Panc1 (cell line): ENCODE measurements at regions not wholly inside any gene's neighbourhood (a gene's known extent, or its start where the extent isn't known, plus 50 kb on each side); places are given as distances from the start of the nearest gene placed in this dataset.

Experiments used
- ATAC-seq: fragments of 200-7000 bp; cut with Tn5 transposase; 2 replicates; pipeline ENCODE4 v1.9.1; 2020; ENCODE audit warnings: mild to moderate bottlenecking, moderate library complexity
- BruUV-seq: library from RNA; stranded (reverse); fragments of 400-500 nt; replicated peaks from 2 replicates; lab custom pipeline; 2021; lab: Mats Ljungman, UMichigan
- CTCF ChIA-PET: fragments of 300-600 bp; sonication (Branson Sonifier 250); formaldehyde crosslinking; loops from one replicate; lab custom pipeline; 2022; ENCODE audit warnings: antibody characterized with exemption; lab: Charles Lee
- POLR2A ChIA-PET: fragments of 300-600 bp; sonication (Branson Sonifier 250); formaldehyde crosslinking; loops from one replicate; lab custom pipeline; 2022; ENCODE audit warnings: antibody characterized with exemption; lab: Charles Lee
- DNase-seq: peaks from one replicate; pipeline ENCODE4 v3.0.0-alpha.2; 2010; ENCODE audit warnings: low read depth, low spot score
- H3K27ac ChIP-seq: 2 replicates; pipeline ENCODE4 v1.5.1; 2011; ENCODE audit warnings: mild to moderate bottlenecking, low read length, inconsistent platforms
- H3K27me3 ChIP-seq: fragments of 200-500 bp; sonication (Bioruptor generic); 2 replicates; pipeline ENCODE4 v1.6.0; 2014; ENCODE audit warnings: low read length, inconsistent platforms; ENCODE audit not compliant: control insufficient read depth, insufficient read depth
- H3K36me3 ChIP-seq: fragments of 200-500 bp; sonication (Bioruptor generic); 2 replicates; pipeline ENCODE4 v1.5.1; 2014; ENCODE audit warnings: inconsistent platforms, mild to moderate bottlenecking, low read length, moderate library complexity; ENCODE audit not compliant: control insufficient read depth, insufficient read depth
- H3K4me1 ChIP-seq: 2 replicates; pipeline ENCODE4 v1.5.1; 2011; ENCODE audit warnings: inconsistent platforms, mild to moderate bottlenecking, low read length, moderate library complexity; ENCODE audit not compliant: control insufficient read depth, insufficient read depth
- H3K4me3 ChIP-seq, 2 experiments: 2 replicates each; pipeline ENCODE4 v1.5.1; 2011 to 2012; ENCODE audit warnings: low read depth in 2 of 2, low read length in 2 of 2, mild to moderate bottlenecking in 2 of 2, inconsistent platforms in 1 of 2, moderate library complexity in 1 of 2
- H3K9me3 ChIP-seq: fragments of 200-500 bp; sonication (Bioruptor generic); 2 replicates; pipeline ENCODE4 v1.5.1; 2014; ENCODE audit warnings: low read depth, mild to moderate bottlenecking, inconsistent platforms, low read length, moderate library complexity; ENCODE audit not compliant: control insufficient read depth, insufficient read depth
- POLR2AphosphoS5 ChIP-seq: IDR thresholded peaks from 2 replicates; pipeline ENCODE4 v1.6.1; 2012; ENCODE audit warnings: mild to moderate bottlenecking, low read depth, low read length, moderate library complexity
- SIN3A ChIP-seq: IDR thresholded peaks from 2 replicates; pipeline ENCODE4 v1.6.1; 2012; ENCODE audit warnings: low read depth, mild to moderate bottlenecking, low read length, moderate library complexity, borderline replicate concordance; ENCODE audit not compliant: insufficient read depth
- TCF7L2 ChIP-seq: IDR thresholded peaks from 2 replicates; pipeline ENCODE4 v1.6.1; 2011; ENCODE audit warnings: mild to moderate bottlenecking, low read depth, low read length, inconsistent platforms
- in situ Hi-C: cut with HindIII; loops from 2 replicates; pipeline ENCODE4 v1.10.0; 2016; ENCODE audit warnings: low sequenced_read_pairs, low pct_unique_long_range_greater_than_20kb
- intact Hi-C: fragments of 100-400 bp; cut with micrococcal nuclease; formaldehyde crosslinking; loops from one replicate; pipeline ENCODE4 v1.10.0; 2022; ENCODE audit not compliant: unreplicated experiment
- TF ChIP-seq, protein P1 (sequence below), 2 experiments: IDR thresholded peaks; 2 replicates each; pipeline ENCODE4 v1.6.1; 2011 to 2012; ENCODE audit warnings: low read depth in 2 of 2, control low read depth in 1 of 2, low read length in 1 of 2, mild to moderate bottlenecking in 1 of 2, moderate library complexity in 1 of 2; ENCODE audit not compliant: insufficient read depth in 1 of 2
- TF ChIP-seq, protein P2 (sequence below): fragments of 450-650 bp; IDR thresholded peaks from 2 replicates; pipeline ENCODE4 v1.5.1; 2017; ENCODE audit warnings: mild to moderate bottlenecking

DNA sequence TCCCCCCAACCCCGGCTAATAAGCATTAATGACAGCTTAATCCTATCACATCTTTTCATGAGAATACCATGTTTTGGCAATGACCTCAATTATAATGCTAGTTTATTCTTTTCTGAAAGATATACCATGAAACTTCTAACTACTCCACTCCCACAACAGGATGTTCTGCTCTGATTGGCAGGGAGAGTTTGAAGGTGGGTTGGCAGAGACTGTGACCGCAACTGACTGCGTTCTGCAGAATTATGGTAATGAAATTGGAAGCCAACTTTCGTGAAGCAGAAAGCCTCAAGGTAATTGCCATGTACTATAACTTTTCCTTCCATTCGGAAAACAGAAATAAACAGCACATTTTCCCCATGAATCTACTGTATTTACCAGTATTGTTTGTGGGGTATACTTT, 288.2 kb upstream of the SEMA3D start:
- Histone ChIP-seq H3K4me1 (no peaks in the 10 kb centered on the region), H3K27ac (no peak overlapping the region), H3K9me3 (no peaks in the 10 kb centered on the region), H3K36me3 (no peaks in the 10 kb centered on the region; the same call in 1 of the 2 replicates), H3K27me3 (no peaks in the 10 kb centered on the region), H3K4me3 (no peak overlapping the region)
- TF ChIP-seq, protein P1, sequence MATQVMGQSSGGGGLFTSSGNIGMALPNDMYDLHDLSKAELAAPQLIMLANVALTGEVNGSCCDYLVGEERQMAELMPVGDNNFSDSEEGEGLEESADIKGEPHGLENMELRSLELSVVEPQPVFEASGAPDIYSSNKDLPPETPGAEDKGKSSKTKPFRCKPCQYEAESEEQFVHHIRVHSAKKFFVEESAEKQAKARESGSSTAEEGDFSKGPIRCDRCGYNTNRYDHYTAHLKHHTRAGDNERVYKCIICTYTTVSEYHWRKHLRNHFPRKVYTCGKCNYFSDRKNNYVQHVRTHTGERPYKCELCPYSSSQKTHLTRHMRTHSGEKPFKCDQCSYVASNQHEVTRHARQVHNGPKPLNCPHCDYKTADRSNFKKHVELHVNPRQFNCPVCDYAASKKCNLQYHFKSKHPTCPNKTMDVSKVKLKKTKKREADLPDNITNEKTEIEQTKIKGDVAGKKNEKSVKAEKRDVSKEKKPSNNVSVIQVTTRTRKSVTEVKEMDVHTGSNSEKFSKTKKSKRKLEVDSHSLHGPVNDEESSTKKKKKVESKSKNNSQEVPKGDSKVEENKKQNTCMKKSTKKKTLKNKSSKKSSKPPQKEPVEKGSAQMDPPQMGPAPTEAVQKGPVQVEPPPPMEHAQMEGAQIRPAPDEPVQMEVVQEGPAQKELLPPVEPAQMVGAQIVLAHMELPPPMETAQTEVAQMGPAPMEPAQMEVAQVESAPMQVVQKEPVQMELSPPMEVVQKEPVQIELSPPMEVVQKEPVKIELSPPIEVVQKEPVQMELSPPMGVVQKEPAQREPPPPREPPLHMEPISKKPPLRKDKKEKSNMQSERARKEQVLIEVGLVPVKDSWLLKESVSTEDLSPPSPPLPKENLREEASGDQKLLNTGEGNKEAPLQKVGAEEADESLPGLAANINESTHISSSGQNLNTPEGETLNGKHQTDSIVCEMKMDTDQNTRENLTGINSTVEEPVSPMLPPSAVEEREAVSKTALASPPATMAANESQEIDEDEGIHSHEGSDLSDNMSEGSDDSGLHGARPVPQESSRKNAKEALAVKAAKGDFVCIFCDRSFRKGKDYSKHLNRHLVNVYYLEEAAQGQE (IDR thresholded peaks at IDR 0.05; ENCODE audit: insufficient read depth in 1 of 2, low read depth in 2 of 2, low read length in 1 of 2), result no peak
- TF ChIP-seq SIN3A, result no peak
- no peak for TF ChIP-seq POLR2AphosphoS5
- TF ChIP-seq, protein P2, sequence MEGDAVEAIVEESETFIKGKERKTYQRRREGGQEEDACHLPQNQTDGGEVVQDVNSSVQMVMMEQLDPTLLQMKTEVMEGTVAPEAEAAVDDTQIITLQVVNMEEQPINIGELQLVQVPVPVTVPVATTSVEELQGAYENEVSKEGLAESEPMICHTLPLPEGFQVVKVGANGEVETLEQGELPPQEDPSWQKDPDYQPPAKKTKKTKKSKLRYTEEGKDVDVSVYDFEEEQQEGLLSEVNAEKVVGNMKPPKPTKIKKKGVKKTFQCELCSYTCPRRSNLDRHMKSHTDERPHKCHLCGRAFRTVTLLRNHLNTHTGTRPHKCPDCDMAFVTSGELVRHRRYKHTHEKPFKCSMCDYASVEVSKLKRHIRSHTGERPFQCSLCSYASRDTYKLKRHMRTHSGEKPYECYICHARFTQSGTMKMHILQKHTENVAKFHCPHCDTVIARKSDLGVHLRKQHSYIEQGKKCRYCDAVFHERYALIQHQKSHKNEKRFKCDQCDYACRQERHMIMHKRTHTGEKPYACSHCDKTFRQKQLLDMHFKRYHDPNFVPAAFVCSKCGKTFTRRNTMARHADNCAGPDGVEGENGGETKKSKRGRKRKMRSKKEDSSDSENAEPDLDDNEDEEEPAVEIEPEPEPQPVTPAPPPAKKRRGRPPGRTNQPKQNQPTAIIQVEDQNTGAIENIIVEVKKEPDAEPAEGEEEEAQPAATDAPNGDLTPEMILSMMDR, result no peak
- TF ChIP-seq TCF7L2, result no peak
- ATAC-seq (no peak), DNase-seq (no peak)
- intact Hi-C loops (no loop called here), in situ Hi-C loops (no loop called here)
- no TSS peak for BruUV-seq
- POLR2A ChIA-PET, result no interaction called here
- CTCF ChIA-PET, result no interaction called here

DNA sequence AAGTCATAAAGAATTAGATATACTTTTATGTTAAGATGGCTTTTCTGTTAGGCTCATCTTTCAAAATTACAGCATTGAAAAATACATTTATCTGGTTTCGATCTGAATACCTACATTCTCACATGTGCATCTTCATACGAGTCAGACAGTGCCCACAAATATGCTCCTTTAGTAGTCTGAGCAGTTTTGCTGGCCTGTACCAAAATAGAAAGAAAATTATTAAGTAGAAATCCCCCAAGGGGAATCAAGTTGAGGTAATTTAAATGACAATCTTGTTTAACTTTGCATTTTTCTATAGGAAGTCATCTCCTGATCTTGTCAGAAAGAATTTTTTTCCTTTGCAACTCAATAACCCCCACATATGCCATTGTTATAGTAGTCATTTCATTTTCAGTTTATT, 287.4 kb upstream of the SEMA3D start:
- no peak for ATAC-seq
- no peaks in the 10 kb centered on the region for H3K4me1 ChIP-seq
- no TSS peak for BruUV-seq
- CTCF ChIA-PET, result no interaction called here
- H3K27ac ChIP-seq, result no peak overlapping the region
- TF ChIP-seq POLR2AphosphoS5, result no peak
- TF ChIP-seq, protein P1 (IDR thresholded peaks at IDR 0.05; ENCODE audit: insufficient read depth in 1 of 2, low read depth in 2 of 2, low read length in 1 of 2), result no peak
- TF ChIP-seq TCF7L2, result no peak
- TF ChIP-seq SIN3A, result no peak
- TF ChIP-seq, protein P2, result no peak
- H3K36me3 ChIP-seq, result no peaks in the 10 kb centered on the region; the same call in 1 of the 2 replicates
- in situ Hi-C loops, result no loop called here
- intact Hi-C loops, result no loop called here
- POLR2A ChIA-PET, result no interaction called here
- DNase-seq, result no peak
- H3K9me3 ChIP-seq, result no peaks in the 10 kb centered on the region
- no peak overlapping the region for H3K4me3 ChIP-seq
- no peaks in the 10 kb centered on the region for H3K27me3 ChIP-seq
